Occipital lobe (tissue), 1 donor: ENCODE measurements at regions not wholly inside any gene's neighbourhood (a gene's known extent, or its start where the extent isn't known, plus 50 kb on each side); places are given as distances from the start of the nearest gene placed in this dataset.

ENCODE experiments used
- DNase-seq: peaks from one replicate; lab custom pipeline; 2025; lab: John Stamatoyannopoulos, UW

DNA sequence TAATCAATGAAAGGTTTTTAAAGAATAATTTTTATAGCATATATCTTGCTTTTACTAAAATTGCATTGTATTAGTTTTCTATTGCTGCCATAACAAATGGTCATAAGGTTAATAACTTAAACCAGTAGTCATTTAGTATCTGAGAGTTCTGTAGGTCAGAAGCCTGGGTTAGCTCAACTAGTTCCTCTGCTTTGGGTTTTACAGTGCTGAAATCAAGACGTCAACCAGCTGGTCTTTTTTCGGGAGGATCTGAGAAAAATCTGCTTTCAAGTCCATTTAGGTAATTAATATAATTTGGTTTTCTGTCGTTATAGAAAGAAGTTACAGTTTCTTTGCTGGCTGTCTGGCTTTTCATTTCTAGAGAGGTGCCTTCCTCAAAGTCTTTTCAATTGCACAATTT is 577.7 kb downstream of the MRPL39 start:
- no peak for DNase-seq

- no peak for DNase-seq
Measured at GRCh38 chr21:25025596-25025995, 581.7 kb downstream of the MRPL39 start.

DNA sequence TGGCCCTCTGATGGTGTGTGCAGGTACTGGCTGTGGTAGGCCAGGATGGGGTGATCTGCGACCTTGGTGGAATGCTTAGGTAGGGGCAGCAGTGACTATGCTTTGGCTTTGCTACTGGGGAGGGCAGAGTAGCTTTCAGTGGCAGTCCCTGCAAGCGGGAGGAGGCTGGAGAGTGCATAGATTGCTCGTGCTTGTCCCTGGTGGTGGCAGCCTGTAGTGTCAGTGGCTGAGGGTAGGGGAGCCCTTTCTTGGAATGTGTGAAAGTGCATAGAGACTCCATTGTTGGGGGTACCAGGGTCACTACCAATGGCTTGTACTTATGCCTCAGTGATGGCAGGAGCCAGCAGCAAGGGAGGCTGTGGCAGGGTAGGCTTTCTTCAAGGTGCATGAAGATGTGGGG is 582.6 kb downstream of the MRPL39 start:
- no peak for DNase-seq

GRCh38 chr21:25005388-25005787 is 601.9 kb downstream of the MRPL39 start:
- no peak for DNase-seq

DNA sequence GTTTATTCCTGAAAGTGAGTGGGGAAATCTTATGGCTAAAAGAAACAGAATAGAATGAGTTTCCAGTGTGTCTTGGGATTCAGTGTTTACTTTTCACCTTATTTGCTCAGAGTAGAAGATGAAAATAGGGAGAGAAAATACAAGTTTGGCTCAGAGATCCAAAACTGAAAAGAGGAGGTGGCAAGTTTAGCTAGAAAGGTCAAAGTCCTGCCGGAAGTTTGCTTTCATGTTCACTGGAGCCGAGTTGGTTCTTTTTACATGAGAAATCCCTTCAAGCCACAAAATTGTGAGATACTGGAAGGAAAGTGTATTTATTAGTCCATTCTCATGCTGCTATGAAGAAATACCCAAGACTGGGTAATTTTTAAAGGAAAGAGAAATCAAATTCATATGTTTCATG is 604.6 kb downstream of the MRPL39 start:
- DNase-seq: no peak

DNA sequence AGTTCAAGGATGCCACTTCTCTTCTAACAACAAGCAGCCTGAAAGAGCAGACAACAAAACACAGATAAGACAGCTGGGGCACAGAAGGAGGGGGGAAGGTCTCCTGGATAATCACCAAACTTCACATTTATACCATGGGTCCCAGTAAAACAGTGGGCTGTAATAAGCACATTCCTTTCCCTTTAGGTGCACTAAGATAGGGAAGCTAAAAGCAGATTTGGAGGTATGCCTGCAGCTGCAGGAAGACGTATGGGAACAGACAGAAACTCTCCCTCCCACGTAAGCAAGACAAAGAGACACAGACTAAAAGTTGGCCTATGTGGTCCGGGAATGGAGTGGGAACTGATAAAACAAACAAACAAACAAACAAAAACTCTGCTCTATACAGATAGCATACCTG is 612.1 kb downstream of the MRPL39 start:
- no peak for DNase-seq

DNA sequence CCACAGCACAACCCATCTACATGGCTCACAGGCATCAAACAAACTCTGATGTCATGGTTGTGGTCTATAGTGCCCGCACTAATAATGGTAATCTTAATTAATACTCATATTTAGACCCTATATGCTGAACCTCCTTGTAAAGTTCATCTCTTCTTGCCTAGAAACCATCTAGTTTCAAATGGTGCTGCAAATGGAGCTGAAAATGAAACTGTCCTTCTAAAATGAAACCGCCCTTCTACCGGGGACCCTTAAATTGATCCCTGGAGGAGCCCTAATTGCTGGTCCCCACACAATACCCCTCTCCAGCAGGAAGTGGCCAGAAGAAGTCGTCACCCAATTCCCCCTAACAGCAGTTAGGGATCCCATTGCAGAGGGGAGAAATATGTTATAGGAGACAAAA is 612.6 kb downstream of the MRPL39 start:
- no peak for DNase-seq

- DNase-seq: no peak
Measured at GRCh38 chr21:24989516-24989915, 617.8 kb downstream of the MRPL39 start.

DNA sequence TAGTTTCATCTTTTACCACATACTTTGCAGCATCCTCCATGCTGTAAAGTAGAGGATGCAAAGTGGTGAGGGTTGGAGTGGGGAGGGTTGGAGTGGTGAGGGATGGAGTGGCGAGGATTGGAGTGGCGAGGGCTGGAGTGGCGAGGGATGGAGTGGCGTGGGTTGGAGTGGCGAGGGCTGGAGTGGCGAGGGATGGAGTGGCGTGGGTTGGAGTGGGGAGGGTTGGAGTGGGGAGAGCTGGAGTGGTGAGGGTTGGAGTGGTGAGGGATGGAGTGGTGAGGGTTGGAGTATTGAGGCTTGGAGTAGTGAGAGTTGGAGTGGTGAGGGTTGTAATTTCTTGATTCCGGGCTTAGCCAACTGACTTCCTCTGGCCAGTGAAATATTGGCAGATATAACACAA is 618.3 kb downstream of the MRPL39 start:
- no peak for DNase-seq

DNA sequence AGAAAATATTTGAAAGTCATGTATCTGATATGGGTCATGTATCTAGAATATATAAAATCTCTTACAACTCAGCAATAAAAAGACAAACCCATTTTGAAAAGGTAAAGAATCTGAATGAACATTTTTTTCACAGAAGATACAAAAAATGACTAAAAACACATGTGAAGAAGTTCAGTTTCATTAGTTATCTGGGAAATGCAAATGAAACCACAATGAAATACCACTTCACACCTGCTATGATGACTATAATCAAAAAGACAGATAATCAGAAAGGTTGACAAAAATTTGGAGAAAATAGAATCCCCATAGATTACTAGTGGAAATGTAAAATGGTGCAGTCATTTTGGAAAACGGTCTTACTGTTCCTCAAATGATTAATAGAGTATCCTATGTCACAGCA is 631.0 kb downstream of the MRPL39 start:
- no peak for DNase-seq

DNA sequence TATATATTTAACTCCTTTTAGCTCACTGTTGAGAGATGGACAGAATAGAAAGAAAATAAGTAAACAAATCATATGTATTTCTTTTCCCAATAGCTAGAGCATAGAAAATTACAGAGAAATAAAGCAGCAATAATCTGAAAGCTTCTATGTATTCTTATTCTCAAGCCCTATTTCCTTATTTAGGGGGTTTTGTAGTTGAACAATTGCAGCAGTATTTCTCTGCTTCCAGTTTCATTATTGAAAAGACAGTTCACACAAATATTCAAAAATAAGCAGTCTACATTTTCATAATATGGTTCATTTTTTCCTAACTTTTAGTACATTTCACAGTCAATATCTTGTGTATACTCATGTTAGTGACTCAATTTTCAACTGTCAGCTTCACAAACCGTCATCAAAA is 638.2 kb downstream of the MRPL39 start:
- no peak for DNase-seq

GRCh38 chr21:24955275-24955961 is 651.9 kb downstream of the MRPL39 start:
- DNase-seq: no peak

GRCh38 chr21:24948186-24948585 is 659.1 kb downstream of the MRPL39 start:
- DNase-seq: no peak

DNA sequence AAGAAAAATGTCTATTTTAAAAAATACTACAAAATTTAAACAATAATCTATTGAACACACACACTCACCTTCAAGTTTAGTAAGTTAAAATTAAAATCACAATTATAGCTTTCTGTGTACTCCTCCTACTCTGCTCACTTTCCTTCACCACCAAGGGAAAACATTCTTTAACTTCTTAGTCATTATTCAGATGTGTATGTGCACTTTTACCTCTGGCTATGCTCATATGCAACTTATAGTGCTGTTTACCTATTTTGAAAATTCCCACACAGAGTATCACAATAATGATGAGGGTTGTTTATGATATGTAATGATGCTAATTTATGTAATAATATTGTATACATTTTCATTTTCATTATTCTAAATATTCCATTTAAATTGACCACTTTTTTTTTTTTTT is 661.4 kb downstream of the MRPL39 start:
- no peak for DNase-seq

- no peak for DNase-seq
Measured at GRCh38 chr21:24941316-24942185, 665.7 kb downstream of the MRPL39 start.

DNA sequence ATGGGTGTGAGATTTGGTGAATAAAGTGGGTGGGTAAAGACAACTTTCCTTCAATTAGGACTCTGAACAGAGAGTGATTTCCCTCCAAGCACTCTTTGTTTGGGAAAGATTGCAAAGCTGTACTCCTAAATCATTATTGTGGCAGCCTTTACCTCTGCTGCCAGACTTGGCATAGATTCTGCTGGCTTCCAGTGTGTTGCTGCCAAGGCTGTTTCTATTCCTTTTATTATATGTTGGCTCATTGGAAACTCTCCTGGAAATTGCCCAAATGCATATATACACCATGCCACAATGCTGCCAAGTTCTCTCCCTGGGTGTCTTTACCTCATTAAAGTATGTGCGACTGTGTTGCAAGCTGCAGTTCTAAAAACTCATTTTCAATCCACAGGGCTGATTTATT is 668.0 kb downstream of the MRPL39 start:
- DNase-seq: no peak

DNA sequence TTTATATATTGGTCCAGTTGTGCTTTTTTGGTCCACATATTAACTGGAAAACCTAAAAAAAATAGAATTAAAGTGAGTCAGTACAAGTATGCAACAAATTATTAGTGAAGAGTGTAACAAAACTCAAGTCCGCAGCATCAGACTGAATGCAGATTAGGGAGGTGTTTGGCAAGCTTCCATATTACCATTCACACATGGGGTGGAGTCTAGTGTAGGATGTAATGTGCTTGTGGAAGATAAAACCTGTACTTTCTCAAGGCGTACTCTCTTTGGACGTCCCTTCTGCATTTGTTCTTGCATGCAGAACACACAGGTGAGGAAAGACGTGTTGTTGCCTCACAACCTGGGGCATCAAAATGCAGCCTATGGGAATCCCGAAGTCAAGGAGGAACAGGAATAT is 668.7 kb downstream of the MRPL39 start:
- DNase-seq: no peak

DNA sequence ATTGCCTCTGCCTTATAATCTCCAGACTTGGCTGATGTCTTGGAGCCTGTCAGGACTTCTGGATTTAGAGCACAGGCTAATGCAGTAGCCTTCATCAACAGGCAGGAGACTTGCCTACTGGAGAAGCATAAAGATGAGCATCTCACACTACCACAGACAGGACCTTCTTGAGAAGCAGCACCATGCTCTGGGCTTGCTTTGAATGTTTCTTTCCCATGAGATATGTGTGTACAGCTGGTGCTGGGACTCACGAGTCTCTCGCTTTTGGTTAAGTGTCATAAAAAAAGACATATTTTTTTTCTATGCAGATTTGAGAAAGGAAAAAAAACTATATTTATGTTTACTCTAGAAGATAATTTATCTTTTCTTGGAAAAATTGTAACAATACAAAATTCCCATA is 671.3 kb downstream of the MRPL39 start:
- no peak for DNase-seq

- DNase-seq: no peak
Measured at GRCh38 chr21:24910591-24910990, 696.7 kb downstream of the MRPL39 start.

GRCh38 chr21:24903994-24904635 is 703.2 kb downstream of the MRPL39 start:
- DNase-seq: no peak

DNA sequence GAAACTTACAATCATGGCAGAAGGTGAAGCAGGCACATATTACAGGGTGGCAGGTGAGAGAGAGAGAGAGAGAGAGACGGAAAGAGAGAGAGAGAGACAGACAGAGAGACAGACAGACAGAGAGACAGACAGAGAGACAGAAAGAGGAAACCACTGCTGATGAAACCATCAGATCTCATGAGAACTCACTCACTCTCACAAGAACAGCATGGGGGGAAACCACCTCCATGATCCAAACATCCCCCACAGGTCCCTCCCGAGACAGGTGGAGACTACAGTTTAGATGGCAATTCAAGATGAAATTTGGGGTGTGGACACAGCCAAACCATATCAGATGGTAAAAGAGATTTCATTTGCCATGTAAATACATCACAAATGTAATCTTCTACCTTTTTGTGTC is 708.1 kb downstream of the MRPL39 start:
- no peak for DNase-seq

- DNase-seq: no peak
Measured at GRCh38 chr21:24897883-24898282, 709.4 kb downstream of the MRPL39 start.

- DNase-seq: no peak
Measured at GRCh38 chr21:24896735-24897124, 710.6 kb downstream of the MRPL39 start.
